Transverse colon (tissue), 4 donors: ENCODE measurements at regions not wholly inside any gene's neighbourhood (a gene's known extent, or its start where the extent isn't known, plus 50 kb on each side); places are given as distances from the start of the nearest gene placed in this dataset.

ENCODE experiments used
- DNase-seq: peaks from one replicate; pipeline ENCODE4 v3.0.0-alpha.2; 2019
- H3K27ac ChIP-seq, 4 donors: fragments of 200-600 bp; sonication (generic); 2 replicates each; pipeline ENCODE4 v1.5.1; 2016 to 2018; ENCODE audit warnings: inconsistent platforms in 4 of 4
- H3K27me3 ChIP-seq: fragments of 200-600 bp; sonication (generic); 2 replicates; pipeline ENCODE4 v1.5.1; 2017; ENCODE audit warnings: inconsistent platforms
- H3K36me3 ChIP-seq, 4 donors: fragments of 200-600 bp; sonication (generic); 2 replicates each; pipeline ENCODE4 v1.5.1; 2017 to 2019; ENCODE audit warnings: inconsistent platforms in 4 of 4
- H3K4me1 ChIP-seq, 4 donors: fragments of 200-600 bp; sonication (generic); 2 replicates each; pipeline ENCODE4 v1.5.1; 2017 to 2020; ENCODE audit warnings: inconsistent platforms in 4 of 4
- H3K4me3 ChIP-seq, 4 donors: fragments of 200-600 bp; sonication (generic); 1 replicate in 1 of 4; 2 replicates in 3 of 4; pipeline versions ENCODE4 v1.5.1 to v1.6.1; 2017 to 2019; ENCODE audit warnings: inconsistent platforms in 4 of 4
- H3K9me3 ChIP-seq, 2 donors: fragments of 200-600 bp; sonication (generic); 2 replicates each; pipeline ENCODE4 v1.5.1; 2017 to 2019; ENCODE audit warnings: inconsistent platforms in 2 of 2
- EP300 ChIP-seq: sonication (generic); formaldehyde crosslinking; IDR thresholded peaks from one replicate; pipeline ENCODE4 v1.6.1; 2017; ENCODE audit warnings: antibody characterized with exemption, low read depth
- POLR2A ChIP-seq: fragments of 450-650 bp; IDR thresholded peaks from one replicate; pipeline ENCODE4 v1.6.1; 2016; ENCODE audit warnings: antibody characterized with exemption, mild to moderate bottlenecking, moderate library complexity
- POLR2AphosphoS5 ChIP-seq, 3 donors: sonication (generic); formaldehyde crosslinking; IDR thresholded peaks; one replicate each; pipeline ENCODE4 v1.6.1; 2016; ENCODE audit warnings: antibody characterized with exemption in 3 of 3
- WGBS, 2 donors: methylation state at CpG; one replicate each; pipeline ENCODE4 v1.1.5; 2018; ENCODE audit warnings: low coverage in 1 of 2; 5-methylcytosine and 5-hydroxymethylcytosine counted together
- in situ Hi-C, 4 donors: fragments of 200-750 bp; cut with MboI; loops; one replicate each; pipeline versions ENCODE4 v1.15.0 to v1.15.1; 2017; ENCODE audit warnings: low sequenced_read_pairs in 3 of 4, low pct_ligation_motif_present in 1 of 4, low pct_unique_long_range_greater_than_20kb in 1 of 4
- intact Hi-C: fragments of 100-400 bp; cut with DNase I; formaldehyde crosslinking; loops from one replicate; pipeline ENCODE4 v1.15.1; 2023; ENCODE audit warnings: low total_unique reads
- TF ChIP-seq, protein P1 (sequence below), 5 experiments: fragments of 200-600 bp in 3 of 5; fragments of 450-650 bp in 2 of 5; sonication (generic) in 3 of 5; IDR thresholded peaks; 1 replicate in 2 of 5; 2 replicates in 3 of 5; pipeline ENCODE4 v1.5.1; 2016 to 2017; ENCODE audit warnings: antibody characterized with exemption in 5 of 5, inconsistent platforms in 3 of 5, mild to moderate bottlenecking in 2 of 5, moderate library complexity in 1 of 5

DNA sequence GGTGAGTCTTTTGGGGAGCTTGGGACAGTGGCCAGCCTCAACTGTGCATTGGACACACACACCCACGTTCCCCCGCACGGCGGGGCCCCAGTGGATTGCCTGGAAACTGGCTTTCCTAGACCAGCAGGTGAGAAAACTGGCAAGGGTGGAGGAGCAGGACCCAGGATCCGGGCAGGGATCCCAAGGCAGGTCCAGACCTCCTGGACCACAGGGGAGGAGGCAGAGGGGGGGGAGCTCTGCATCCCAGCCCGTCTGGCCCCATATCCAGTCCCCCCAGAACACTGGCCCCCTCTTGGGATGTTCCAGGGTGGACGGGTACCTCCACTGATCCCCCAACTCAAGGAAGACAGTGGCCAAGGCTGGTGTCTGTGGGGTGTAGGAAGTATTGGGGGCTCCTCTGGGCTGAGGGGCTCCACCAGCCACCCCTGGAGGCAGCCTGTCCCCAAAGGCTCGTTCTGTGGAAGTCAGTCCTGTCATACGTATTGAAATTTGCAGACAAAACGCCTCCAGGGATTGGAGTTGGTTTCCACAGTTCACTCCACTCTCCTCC is 89.3 kb upstream of the LINC01488 start:
- TF ChIP-seq, protein P1, sequence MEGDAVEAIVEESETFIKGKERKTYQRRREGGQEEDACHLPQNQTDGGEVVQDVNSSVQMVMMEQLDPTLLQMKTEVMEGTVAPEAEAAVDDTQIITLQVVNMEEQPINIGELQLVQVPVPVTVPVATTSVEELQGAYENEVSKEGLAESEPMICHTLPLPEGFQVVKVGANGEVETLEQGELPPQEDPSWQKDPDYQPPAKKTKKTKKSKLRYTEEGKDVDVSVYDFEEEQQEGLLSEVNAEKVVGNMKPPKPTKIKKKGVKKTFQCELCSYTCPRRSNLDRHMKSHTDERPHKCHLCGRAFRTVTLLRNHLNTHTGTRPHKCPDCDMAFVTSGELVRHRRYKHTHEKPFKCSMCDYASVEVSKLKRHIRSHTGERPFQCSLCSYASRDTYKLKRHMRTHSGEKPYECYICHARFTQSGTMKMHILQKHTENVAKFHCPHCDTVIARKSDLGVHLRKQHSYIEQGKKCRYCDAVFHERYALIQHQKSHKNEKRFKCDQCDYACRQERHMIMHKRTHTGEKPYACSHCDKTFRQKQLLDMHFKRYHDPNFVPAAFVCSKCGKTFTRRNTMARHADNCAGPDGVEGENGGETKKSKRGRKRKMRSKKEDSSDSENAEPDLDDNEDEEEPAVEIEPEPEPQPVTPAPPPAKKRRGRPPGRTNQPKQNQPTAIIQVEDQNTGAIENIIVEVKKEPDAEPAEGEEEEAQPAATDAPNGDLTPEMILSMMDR (IDR thresholded peaks at IDR 0.05), result no peak
- TF ChIP-seq EP300, result no peak
- TF ChIP-seq POLR2A, result no peak
- TF ChIP-seq POLR2AphosphoS5 (IDR thresholded peaks at IDR 0.05), result no peak
- in situ Hi-C loops (no loop called here), intact Hi-C loops (no loop called here)
- Histone ChIP-seq H3K36me3 (no peaks in the 10 kb centered on the region), H3K4me3 (no peak overlapping the region), H3K9me3 (peaks cover 5 to 11% of the 10 kb centered on the region in 2 donors), H3K27ac (no peak overlapping the region), H3K27me3 (no peaks in the 10 kb centered on the region), H3K4me1 (no peaks in the 10 kb centered on the region)
- DNase-seq, result no peak
- WGBS, 2 donors, result 79 to 100% methylated on average over 3 to 4 of the region's 10 CpGs

DNA sequence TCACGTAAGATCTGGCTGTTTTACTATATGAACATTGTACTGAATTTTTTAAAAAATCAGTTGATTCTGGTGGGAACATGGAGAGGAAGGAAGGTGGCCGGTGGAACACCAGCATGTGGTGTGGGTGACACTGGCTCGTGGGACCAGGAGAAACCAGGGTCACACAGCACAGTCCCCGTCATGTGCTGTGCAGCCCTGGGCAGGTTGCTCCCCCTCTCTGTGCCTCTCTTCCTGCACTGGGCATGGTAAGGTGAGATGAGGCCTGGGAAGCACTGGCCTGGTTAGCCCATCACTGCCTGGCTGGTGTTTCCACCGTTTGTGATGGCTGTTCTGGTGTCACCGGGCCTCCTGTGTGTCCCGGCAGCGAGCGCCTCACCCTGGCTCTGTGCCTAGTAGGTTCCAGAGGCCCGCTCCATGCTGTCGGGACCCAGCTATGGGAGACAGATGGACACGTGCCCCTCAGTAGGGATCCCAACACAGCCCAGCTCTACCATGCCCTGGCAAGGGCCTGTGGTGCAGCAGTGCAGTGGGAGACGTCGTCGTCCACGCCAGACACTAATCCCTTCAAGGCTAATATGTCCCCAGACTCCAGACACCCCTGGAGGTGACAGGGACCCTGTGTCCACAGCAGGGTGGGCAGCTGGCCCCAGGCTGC is 88.2 kb upstream of the LINC01488 start:
- H3K4me3 ChIP-seq, result no peak overlapping the region
- H3K4me1 ChIP-seq, result no peaks in the 10 kb centered on the region
- H3K27me3 ChIP-seq, result no peaks in the 10 kb centered on the region
- H3K27ac ChIP-seq, result no peak overlapping the region
- H3K9me3 ChIP-seq, result peaks cover 1 to 4% of the 10 kb centered on the region in 2 donors
- intact Hi-C loops (no loop called here), in situ Hi-C loops (no loop called here)
- TF ChIP-seq, protein P1 (IDR thresholded peaks at IDR 0.05), result no peak
- no peak for TF ChIP-seq POLR2AphosphoS5 (IDR thresholded peaks at IDR 0.05)
- no peak for TF ChIP-seq EP300
- TF ChIP-seq POLR2A, result no peak
- H3K36me3 ChIP-seq, result no peaks in the 10 kb centered on the region
- WGBS, 2 donors, result 75 to 86% methylated on average over 1 to 16 of the region's 16 CpGs
- DNase-seq, result no peak

DNA sequence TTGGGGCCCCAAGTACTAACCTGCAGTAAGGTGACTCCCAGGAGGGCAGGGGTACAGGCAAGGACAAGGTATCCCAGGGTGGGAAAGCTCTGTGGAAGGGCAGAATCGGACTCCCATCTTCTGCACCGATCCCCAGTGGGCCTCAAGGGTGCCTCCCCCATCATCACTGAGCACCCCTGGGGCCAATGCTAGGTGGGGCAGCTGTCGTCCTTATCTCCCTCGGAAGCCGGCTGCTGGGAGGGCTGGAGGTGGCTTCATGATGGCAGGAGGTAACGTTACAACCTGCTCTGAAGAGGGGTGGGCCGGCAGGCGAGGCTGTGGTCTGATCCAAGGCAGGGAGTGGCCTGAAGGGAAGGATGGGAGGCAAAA is 87.6 kb upstream of the LINC01488 start:
- no peaks in the 10 kb centered on the region for H3K9me3 ChIP-seq
- no peaks in the 10 kb centered on the region for H3K36me3 ChIP-seq
- TF ChIP-seq POLR2AphosphoS5 (IDR thresholded peaks at IDR 0.05) (no peak), POLR2A (no peak), EP300 (no peak)
- TF ChIP-seq, protein P1 (IDR thresholded peaks at IDR 0.05), result no peak
- no peak overlapping the region for H3K4me3 ChIP-seq
- WGBS, 2 donors, result 83% methylated on average over 8 of the region's 8 CpGs; no CpG with 5 or more reads in 1 of the 2 donors
- intact Hi-C loops (no loop called here), in situ Hi-C loops (no loop called here)
- H3K27ac ChIP-seq, result no peak overlapping the region
- H3K27me3 ChIP-seq, result no peaks in the 10 kb centered on the region
- DNase-seq, result no peak
- no peaks in the 10 kb centered on the region for H3K4me1 ChIP-seq

DNA sequence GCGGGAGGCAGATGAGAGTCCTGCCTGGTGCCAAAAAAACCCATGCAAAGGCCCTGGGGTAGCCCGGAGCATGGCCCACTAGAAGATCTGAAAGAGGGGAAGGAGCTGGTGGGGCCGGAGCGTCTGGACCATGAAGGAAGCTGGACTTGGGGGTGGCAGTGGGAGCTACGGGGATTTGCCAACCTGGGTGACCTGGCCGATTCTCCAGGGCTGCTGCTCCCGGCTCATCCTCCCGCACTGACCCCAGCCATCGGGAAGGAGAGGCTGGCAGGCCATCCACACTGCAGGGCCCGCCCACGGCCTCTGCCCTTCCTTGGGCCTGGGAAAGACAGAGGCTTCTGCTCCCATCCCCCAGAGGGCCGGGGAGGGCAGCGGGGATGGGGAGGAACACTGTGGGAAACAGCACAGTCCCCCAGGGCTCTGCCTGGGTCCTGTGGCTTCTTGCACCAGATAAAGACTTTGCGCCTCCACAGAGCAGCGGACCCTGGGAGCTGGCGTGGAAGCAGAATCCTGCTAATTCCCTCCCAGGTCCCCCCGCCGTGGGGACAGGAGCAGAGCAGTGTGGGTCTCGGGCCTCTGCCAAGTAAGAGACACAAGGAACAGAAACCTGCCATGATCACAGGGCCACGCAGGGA is 87.1 kb upstream of the LINC01488 start:
- H3K36me3 ChIP-seq, result no peaks in the 10 kb centered on the region
- WGBS, 2 donors, result 86% methylated on average over 19 of the region's 20 CpGs; no CpG with 5 or more reads in 1 of the 2 donors
- H3K9me3 ChIP-seq, result no peaks in the 10 kb centered on the region
- H3K4me1 ChIP-seq, result no peaks in the 10 kb centered on the region
- in situ Hi-C loops, result no loop called here
- H3K27me3 ChIP-seq, result no peaks in the 10 kb centered on the region
- H3K27ac ChIP-seq, result no peak overlapping the region
- intact Hi-C loops, result no loop called here
- DNase-seq, result no peak
- H3K4me3 ChIP-seq, result no peak overlapping the region
- TF ChIP-seq POLR2A, result no peak
- no peak for TF ChIP-seq EP300
- no peak for TF ChIP-seq POLR2AphosphoS5 (IDR thresholded peaks at IDR 0.05)
- TF ChIP-seq, protein P1 (IDR thresholded peaks at IDR 0.05), result no peak
